Mesendoderm (in vitro differentiated cells): ENCODE measurements at regions not wholly inside any gene's neighbourhood (a gene's known extent, or its start where the extent isn't known, plus 50 kb on each side); places are given as distances from the start of the nearest gene placed in this dataset.
A peak's percentile ranks its signal among the peaks of the same experiment; 100 is the strongest.

ENCODE experiments used
- DNase-seq: peaks from one replicate; pipeline ENCODE4 v3.0.0; 2013
- H2AK5ac ChIP-seq: 2 replicates; pipeline ENCODE4 v1.6.1; 2013; ENCODE audit warnings: low read length, inconsistent platforms
- H2BK120ac ChIP-seq: 2 replicates; pipeline ENCODE4 v1.6.1; 2013; ENCODE audit warnings: low read depth, mild to moderate bottlenecking, low read length, moderate library complexity, mixed read lengths
- H2BK15ac ChIP-seq: replicated peaks from 2 replicates; pipeline ENCODE4 v1.6.1; 2013; ENCODE audit warnings: low read depth, mild to moderate bottlenecking, moderate library complexity
- H2BK5ac ChIP-seq: 2 replicates; pipeline ENCODE4 v1.6.1; 2013; ENCODE audit warnings: low read length, inconsistent platforms
- H3K18ac ChIP-seq: 2 replicates; pipeline ENCODE4 v1.6.1; 2013; ENCODE audit warnings: mild to moderate bottlenecking, low read length, mixed read lengths
- H3K23ac ChIP-seq: one replicate; pipeline ENCODE4 v1.6.1; 2013; ENCODE audit warnings: low read length
- H3K27ac ChIP-seq: 2 replicates; pipeline ENCODE4 v1.5.1; 2013; ENCODE audit warnings: low read depth, mild to moderate bottlenecking, inconsistent platforms, low read length, moderate library complexity
- H3K27me3 ChIP-seq: 2 replicates; pipeline ENCODE4 v1.6.1; 2013; ENCODE audit warnings: low read length, control low read depth, mild to moderate bottlenecking, inconsistent platforms; ENCODE audit not compliant: insufficient read depth, poor library complexity
- H3K36me3 ChIP-seq: 2 replicates; pipeline ENCODE4 v1.6.1; 2013; ENCODE audit warnings: low read length, inconsistent platforms; ENCODE audit not compliant: control insufficient read depth, insufficient read depth
- H3K4ac ChIP-seq: one replicate; pipeline ENCODE4 v1.6.1; 2013; ENCODE audit warnings: low read depth, mild to moderate bottlenecking, low read length, moderate library complexity
- H3K4me1 ChIP-seq: 2 replicates; pipeline ENCODE4 v1.6.1; 2013; ENCODE audit warnings: low read depth, low read length, inconsistent platforms; ENCODE audit not compliant: control insufficient read depth
- H3K4me2 ChIP-seq: 2 replicates; pipeline ENCODE4 v1.6.1; 2013; ENCODE audit warnings: low read length
- H3K4me3 ChIP-seq: 2 replicates; pipeline ENCODE4 v1.5.1; 2013; ENCODE audit warnings: mild to moderate bottlenecking, low read length
- H3K56ac ChIP-seq: one replicate; pipeline ENCODE4 v1.6.1; 2013; ENCODE audit warnings: low read length
- H3K79me1 ChIP-seq: 2 replicates; pipeline ENCODE4 v1.6.1; 2013; ENCODE audit warnings: low read length, inconsistent platforms
- H3K79me2 ChIP-seq: 2 replicates; pipeline ENCODE4 v1.6.1; 2013; ENCODE audit warnings: mild to moderate bottlenecking, low read length; ENCODE audit not compliant: control insufficient read depth, insufficient read depth
- H3K9ac ChIP-seq: 2 replicates; pipeline ENCODE4 v1.6.1; 2013; ENCODE audit warnings: low read length, inconsistent platforms
- H4K5ac ChIP-seq: one replicate; pipeline ENCODE4 v1.6.1; 2013; ENCODE audit warnings: low read length
- H4K8ac ChIP-seq: one replicate; pipeline ENCODE4 v1.6.1; 2013; ENCODE audit warnings: low read depth, mild to moderate bottlenecking, control low read depth, low read length, moderate library complexity
- WGBS: extraction: QIAGEN DNeasy Blood & Tissue Kit; methylation state at CpG from one replicate; pipeline ENCODE4 v1.1.7; 2013; ENCODE audit warnings: low lambda C conversion rate, missing lambda C conversion rate; ENCODE audit not compliant: insufficient coverage; ENCODE audit errors: extremely low coverage; 5-methylcytosine and 5-hydroxymethylcytosine counted together

- H3K27ac ChIP-seq: no peak overlapping the region
- H2BK5ac ChIP-seq: no peak overlapping the region
- no peak overlapping the region for H4K8ac ChIP-seq
- H3K18ac ChIP-seq: no peak overlapping the region
- no peak overlapping the region for H3K4me2 ChIP-seq
- H3K4ac ChIP-seq: no peak overlapping the region
- H3K23ac ChIP-seq: no peak overlapping the region
- no peak overlapping the region for H3K9ac ChIP-seq
- H3K79me1 ChIP-seq: no peaks in the 10 kb centered on the region
- H2AK5ac ChIP-seq: no peak overlapping the region
- no peaks in the 10 kb centered on the region for H3K79me2 ChIP-seq
- H3K56ac ChIP-seq: no peak overlapping the region
- no CpG with 5 or more reads among the region's 1 CpG for WGBS
- no peaks in the 10 kb centered on the region for H3K4me1 ChIP-seq
- no peak for DNase-seq
- H3K4me3 ChIP-seq: no peak overlapping the region
- no peak overlapping the region for H2BK15ac ChIP-seq
- no peaks in the 10 kb centered on the region for H3K36me3 ChIP-seq
- H4K5ac ChIP-seq: no peak overlapping the region
- H2BK120ac ChIP-seq: no peak overlapping the region
- no peaks in the 10 kb centered on the region for H3K27me3 ChIP-seq
These were observed 444.9 kb upstream of the PKN2 start for GRCh38 chr1:88239205-88239604.

GRCh38 chr1:88247666-88248065 lies 436.4 kb upstream of the PKN2 start:
- Histone ChIP-seq H2AK5ac (no peak overlapping the region), H3K4me1 (no peaks in the 10 kb centered on the region), H3K56ac (no peak overlapping the region), H3K79me2 (no peaks in the 10 kb centered on the region), H3K18ac (no peak overlapping the region), H2BK120ac (no peak overlapping the region), H2BK5ac (no peak overlapping the region), H4K8ac (no peak overlapping the region), H3K36me3 (no peaks in the 10 kb centered on the region), H2BK15ac (no peak overlapping the region), H3K23ac (no peak overlapping the region), H3K4me3 (no peak overlapping the region), H3K27me3 (no peaks in the 10 kb centered on the region), H3K4me2 (no peak overlapping the region), H3K79me1 (no peaks in the 10 kb centered on the region), H3K4ac (no peak overlapping the region), H3K9ac (no peak overlapping the region), H3K27ac (no peak overlapping the region), H4K5ac (no peak overlapping the region)
- DNase-seq: no peak

- no peak overlapping the region for H3K27ac ChIP-seq
- H2BK120ac ChIP-seq: no peak overlapping the region
- no peaks in the 10 kb centered on the region for H3K36me3 ChIP-seq
- no peaks in the 10 kb centered on the region for H3K79me1 ChIP-seq
- no peaks in the 10 kb centered on the region for H3K79me2 ChIP-seq
- H3K27me3 ChIP-seq: no peaks in the 10 kb centered on the region
- H3K4me3 ChIP-seq: no peak overlapping the region
- DNase-seq: no peak
- H2BK5ac ChIP-seq: no peak overlapping the region
- no peak overlapping the region for H4K8ac ChIP-seq
- H3K18ac ChIP-seq: no peak overlapping the region
- H3K56ac ChIP-seq: no peak overlapping the region
- no peak overlapping the region for H2AK5ac ChIP-seq
- no peak overlapping the region for H3K23ac ChIP-seq
- no peak overlapping the region for H3K9ac ChIP-seq
- no peak overlapping the region for H4K5ac ChIP-seq
- no peaks in the 10 kb centered on the region for H3K4me1 ChIP-seq
- H2BK15ac ChIP-seq: no peak overlapping the region
- H3K4me2 ChIP-seq: no peak overlapping the region
- no peak overlapping the region for H3K4ac ChIP-seq
These were observed 433.2 kb upstream of the PKN2 start for GRCh38 chr1:88250915-88251314.

- no peaks in the 10 kb centered on the region for H3K79me2 ChIP-seq
- no peak overlapping the region for H2BK15ac ChIP-seq
- H2AK5ac ChIP-seq: no peak overlapping the region
These were observed 431.3 kb upstream of the PKN2 start for GRCh38 chr1:88252745-88253144.

GRCh38 chr1:88265606-88266005 lies 418.5 kb upstream of the PKN2 start:
- no peak overlapping the region for H3K27ac ChIP-seq

More at GRCh38 chr1:88252745-88253144, 431.3 kb upstream of the PKN2 start:
- no peak overlapping the region for H4K8ac ChIP-seq
- H2BK5ac ChIP-seq: no peak overlapping the region
- H3K23ac ChIP-seq: no peak overlapping the region
- no peak overlapping the region for H2BK120ac ChIP-seq
- no peak overlapping the region for H4K5ac ChIP-seq
- no peak for DNase-seq
- no peak overlapping the region for H3K56ac ChIP-seq
- H3K79me1 ChIP-seq: no peaks in the 10 kb centered on the region
- no peak overlapping the region for H3K27ac ChIP-seq
- no peak overlapping the region for H3K9ac ChIP-seq
- no peaks in the 10 kb centered on the region for H3K36me3 ChIP-seq
- no peak overlapping the region for H3K4me3 ChIP-seq
- H3K18ac ChIP-seq: no peak overlapping the region
- no peaks in the 10 kb centered on the region for H3K4me1 ChIP-seq
- no peak overlapping the region for H3K4me2 ChIP-seq
- H3K27me3 ChIP-seq: no peaks in the 10 kb centered on the region
- no peak overlapping the region for H3K4ac ChIP-seq

GRCh38 chr1:88266051-88266450 lies 418.0 kb upstream of the PKN2 start:
- Histone ChIP-seq H3K4me3 (no peak overlapping the region), H2BK15ac (no peak overlapping the region)
- no CpG with 5 or more reads among the region's 1 CpG for WGBS

More at GRCh38 chr1:88265606-88266005, 418.5 kb upstream of the PKN2 start:
- DNase-seq: peak; percentile 59
- H3K36me3 ChIP-seq: no peaks in the 10 kb centered on the region
- H3K79me1 ChIP-seq: no peaks in the 10 kb centered on the region
- H3K23ac ChIP-seq: no peak overlapping the region
- no peak overlapping the region for H4K8ac ChIP-seq
- no peaks in the 10 kb centered on the region for H3K4me1 ChIP-seq
- no peak overlapping the region for H2BK5ac ChIP-seq
- H3K4me3 ChIP-seq: no peak overlapping the region
- H3K18ac ChIP-seq: no peak overlapping the region
- no CpG with 5 or more reads among the region's 1 CpG for WGBS
- no peak overlapping the region for H3K4me2 ChIP-seq
- H3K9ac ChIP-seq: no peak overlapping the region
- H3K79me2 ChIP-seq: no peaks in the 10 kb centered on the region
- no peak overlapping the region for H2BK15ac ChIP-seq
- H3K4ac ChIP-seq: no peak overlapping the region
- no peak overlapping the region for H3K56ac ChIP-seq
- H2BK120ac ChIP-seq: no peak overlapping the region
- H2AK5ac ChIP-seq: no peak overlapping the region
- no peaks in the 10 kb centered on the region for H3K27me3 ChIP-seq
- H4K5ac ChIP-seq: no peak overlapping the region

More at GRCh38 chr1:88266051-88266450, 418.0 kb upstream of the PKN2 start:
- H3K27me3 ChIP-seq: no peaks in the 10 kb centered on the region
- H3K23ac ChIP-seq: no peak overlapping the region
- no peaks in the 10 kb centered on the region for H3K79me1 ChIP-seq
- no peak overlapping the region for H3K27ac ChIP-seq
- H3K4me2 ChIP-seq: no peak overlapping the region
- no peak for DNase-seq
- H3K4ac ChIP-seq: no peak overlapping the region
- no peak overlapping the region for H2AK5ac ChIP-seq
- H2BK5ac ChIP-seq: no peak overlapping the region
- no peaks in the 10 kb centered on the region for H3K36me3 ChIP-seq
- H4K5ac ChIP-seq: no peak overlapping the region
- no peak overlapping the region for H3K18ac ChIP-seq
- H3K9ac ChIP-seq: no peak overlapping the region
- no peak overlapping the region for H2BK120ac ChIP-seq
- no peaks in the 10 kb centered on the region for H3K79me2 ChIP-seq
- H3K4me1 ChIP-seq: no peaks in the 10 kb centered on the region
- no peak overlapping the region for H4K8ac ChIP-seq
- no peak overlapping the region for H3K56ac ChIP-seq
